Ovary (tissue), 3 donors: ENCODE measurements at regions not wholly inside any gene's neighbourhood (a gene's known extent, or its start where the extent isn't known, plus 50 kb on each side); places are given as distances from the start of the nearest gene placed in this dataset.

ENCODE experiments used
- EP300 ChIP-seq: sonication (generic); formaldehyde crosslinking; IDR thresholded peaks from one replicate; pipeline ENCODE4 v1.6.1; 2017; ENCODE audit warnings: antibody characterized with exemption
- POLR2A ChIP-seq: fragments of 450-650 bp; IDR thresholded peaks from one replicate; pipeline ENCODE4 v1.6.1; 2017; ENCODE audit warnings: antibody characterized with exemption, mild to moderate bottlenecking, moderate library complexity
- TF ChIP-seq, protein P1 (sequence below), 3 donors: fragments of 450-650 bp in 2 of 3; fragments of 200-600 bp in 1 of 3; IDR thresholded peaks; one replicate each; pipeline versions ENCODE4 v1.5.1 to v1.8.0; 2016 to 2022; ENCODE audit warnings: antibody characterized with exemption in 3 of 3, mild to moderate bottlenecking in 1 of 3
- donor health status: DM: no; HTN: no; CAD: no.

DNA sequence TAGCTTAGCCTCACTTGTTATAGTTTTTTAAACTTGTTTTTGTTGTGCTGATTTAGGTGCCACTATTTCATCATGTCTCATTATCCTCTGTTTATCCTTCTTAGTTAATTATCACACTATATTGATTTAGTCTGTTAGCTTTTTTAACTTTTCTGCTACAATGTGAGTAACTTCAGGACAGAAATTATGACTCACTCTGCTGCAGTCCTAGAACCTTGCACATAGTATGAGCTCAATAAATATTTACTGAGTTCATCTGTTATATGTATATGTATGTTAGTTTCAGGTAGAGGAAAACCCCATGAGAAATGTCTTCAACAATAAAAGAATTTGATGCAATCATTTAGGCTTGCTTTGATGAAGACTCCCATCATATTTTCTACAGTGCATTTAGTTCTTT, 224.3 kb upstream of the NAV3 start:
- TF ChIP-seq POLR2A (no peak), EP300 (no peak)
- TF ChIP-seq, protein P1, sequence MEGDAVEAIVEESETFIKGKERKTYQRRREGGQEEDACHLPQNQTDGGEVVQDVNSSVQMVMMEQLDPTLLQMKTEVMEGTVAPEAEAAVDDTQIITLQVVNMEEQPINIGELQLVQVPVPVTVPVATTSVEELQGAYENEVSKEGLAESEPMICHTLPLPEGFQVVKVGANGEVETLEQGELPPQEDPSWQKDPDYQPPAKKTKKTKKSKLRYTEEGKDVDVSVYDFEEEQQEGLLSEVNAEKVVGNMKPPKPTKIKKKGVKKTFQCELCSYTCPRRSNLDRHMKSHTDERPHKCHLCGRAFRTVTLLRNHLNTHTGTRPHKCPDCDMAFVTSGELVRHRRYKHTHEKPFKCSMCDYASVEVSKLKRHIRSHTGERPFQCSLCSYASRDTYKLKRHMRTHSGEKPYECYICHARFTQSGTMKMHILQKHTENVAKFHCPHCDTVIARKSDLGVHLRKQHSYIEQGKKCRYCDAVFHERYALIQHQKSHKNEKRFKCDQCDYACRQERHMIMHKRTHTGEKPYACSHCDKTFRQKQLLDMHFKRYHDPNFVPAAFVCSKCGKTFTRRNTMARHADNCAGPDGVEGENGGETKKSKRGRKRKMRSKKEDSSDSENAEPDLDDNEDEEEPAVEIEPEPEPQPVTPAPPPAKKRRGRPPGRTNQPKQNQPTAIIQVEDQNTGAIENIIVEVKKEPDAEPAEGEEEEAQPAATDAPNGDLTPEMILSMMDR (IDR thresholded peaks at IDR 0.05), result no peak
